HEK293 (cell line): ENCODE measurements at regions not wholly inside any gene's neighbourhood (a gene's known extent, or its start where the extent isn't known, plus 50 kb on each side); places are given as distances from the start of the nearest gene placed in this dataset.
A peak's percentile ranks its signal among the peaks of the same experiment; 100 is the strongest.

Experiments
- CTCF ChIA-PET: fragments of 350-600 bp; formaldehyde crosslinking; extraction: SDS; loops from one replicate; lab custom pipeline; 2021; ENCODE audit warnings: antibody characterized with exemption; lab: Yijun Ruan, JAX
- POLR2A ChIA-PET: fragments of 300-600 bp; formaldehyde crosslinking; extraction: SDS; loops from one replicate; lab custom pipeline; 2020; ENCODE audit warnings: antibody characterized with exemption, inconsistent platforms; lab: Yijun Ruan, JAX
- H3K27ac ChIP-seq: fragments of 200-500 bp; sonication (Bioruptor generic); 2 replicates; pipeline ENCODE4 v1.5.1; 2014; ENCODE audit warnings: low read depth, low read length, control low read depth, inconsistent platforms; ENCODE audit errors: extremely low read depth
- H3K36me3 ChIP-seq, 2 experiments: fragments of 200-500 bp in 1 of 2; sonication (Bioruptor generic) in 1 of 2; 1 replicate in 1 of 2; 2 replicates in 1 of 2; pipeline ENCODE4 v1.5.1; 2014 to 2017; ENCODE audit warnings: inconsistent platforms in 2 of 2, low read length in 2 of 2; ENCODE audit not compliant: control insufficient read depth in 2 of 2, insufficient read depth in 1 of 2
- H3K4me1 ChIP-seq: fragments of 200-500 bp; sonication (Bioruptor generic); 2 replicates; pipeline ENCODE4 v1.5.1; 2014; ENCODE audit warnings: mild to moderate bottlenecking, low read length, inconsistent platforms; ENCODE audit not compliant: control insufficient read depth, insufficient read depth
- H3K4me3 ChIP-seq: 2 replicates; pipeline ENCODE4 v1.5.1; 2011; ENCODE audit warnings: low read depth, mild to moderate bottlenecking, control low read depth, low read length, moderate library complexity
- H3K9me3 ChIP-seq: fragments of 200-500 bp; sonication (Bioruptor generic); 2 replicates; pipeline ENCODE4 v1.5.1; 2014; ENCODE audit warnings: low read depth, low read length, inconsistent platforms; ENCODE audit not compliant: control insufficient read depth, insufficient read depth
- CTCF ChIP-seq: fragments of 450-650 bp; formaldehyde crosslinking; IDR thresholded peaks from 2 replicates; pipeline ENCODE4 v1.5.1; 2016; ENCODE audit warnings: missing biosample characterization, missing genetic modification characterization
- KLF1 ChIP-seq: fragments of 450-650 bp; formaldehyde crosslinking; IDR thresholded peaks from 2 replicates; pipeline ENCODE4 v1.5.1; 2016; ENCODE audit warnings: missing biosample characterization, missing genetic modification characterization
- KLF8 ChIP-seq: fragments of 450-650 bp; formaldehyde crosslinking; IDR thresholded peaks from 2 replicates; pipeline ENCODE4 v1.5.1; 2016; ENCODE audit warnings: missing biosample characterization, missing genetic modification characterization
- WT1 ChIP-seq: fragments of 450-650 bp; formaldehyde crosslinking; IDR thresholded peaks from 2 replicates; pipeline ENCODE4 v1.5.1; 2016; ENCODE audit warnings: missing biosample characterization, missing genetic modification characterization
- ZFP69B ChIP-seq: fragments of 450-650 bp; formaldehyde crosslinking; IDR thresholded peaks from 2 replicates; pipeline ENCODE4 v1.5.1; 2016; ENCODE audit warnings: missing biosample characterization, missing genetic modification characterization
- ZNF138 ChIP-seq: fragments of 450-650 bp; formaldehyde crosslinking; IDR thresholded peaks from 2 replicates; pipeline ENCODE4 v1.5.1; 2016; ENCODE audit warnings: missing biosample characterization, missing genetic modification characterization, borderline replicate concordance
- ZNF221 ChIP-seq: fragments of 450-650 bp; formaldehyde crosslinking; IDR thresholded peaks from 2 replicates; pipeline ENCODE4 v1.5.1; 2017; ENCODE audit warnings: missing biosample characterization, missing genetic modification characterization, borderline replicate concordance
- ZNF311 ChIP-seq: fragments of 450-650 bp; formaldehyde crosslinking; IDR thresholded peaks from 2 replicates; pipeline ENCODE4 v1.5.1; 2017; ENCODE audit warnings: missing biosample characterization, missing genetic modification characterization, borderline replicate concordance
- ZNF324 ChIP-seq: fragments of 450-650 bp; formaldehyde crosslinking; IDR thresholded peaks from 2 replicates; pipeline ENCODE4 v1.5.1; 2016; ENCODE audit warnings: missing biosample characterization, missing genetic modification characterization
- ZNF362 ChIP-seq: fragments of 450-650 bp; formaldehyde crosslinking; IDR thresholded peaks from 2 replicates; pipeline ENCODE4 v1.5.1; 2016; ENCODE audit warnings: missing biosample characterization, missing genetic modification characterization
- ZNF391 ChIP-seq: fragments of 450-650 bp; formaldehyde crosslinking; IDR thresholded peaks from 2 replicates; pipeline ENCODE4 v1.5.1; 2016; ENCODE audit warnings: low read depth, missing biosample characterization, missing genetic modification characterization, borderline replicate concordance
- ZNF423 ChIP-seq: fragments of 450-650 bp; formaldehyde crosslinking; IDR thresholded peaks from 2 replicates; pipeline ENCODE4 v1.5.1; 2016; ENCODE audit warnings: missing biosample characterization, missing genetic modification characterization
- ZNF426 ChIP-seq: fragments of 450-650 bp; formaldehyde crosslinking; IDR thresholded peaks from 2 replicates; pipeline ENCODE4 v1.5.1; 2017; ENCODE audit warnings: missing biosample characterization, missing genetic modification characterization, mild to moderate bottlenecking, inconsistent platforms, moderate library complexity
- ZNF510 ChIP-seq: fragments of 450-650 bp; formaldehyde crosslinking; IDR thresholded peaks from 2 replicates; pipeline ENCODE4 v1.5.1; 2018; ENCODE audit warnings: mild to moderate bottlenecking, missing genetic modification characterization, missing biosample characterization; ENCODE audit not compliant: insufficient replicate concordance
- ZNF530 ChIP-seq: fragments of 450-650 bp; formaldehyde crosslinking; IDR thresholded peaks from 2 replicates; pipeline ENCODE4 v1.5.1; 2016; ENCODE audit warnings: low read depth, missing biosample characterization, missing genetic modification characterization
- ZSCAN16 ChIP-seq: fragments of 450-650 bp; formaldehyde crosslinking; IDR thresholded peaks from 2 replicates; pipeline ENCODE4 v1.5.1; 2016; ENCODE audit warnings: missing biosample characterization, missing genetic modification characterization
- TF ChIP-seq, protein P1 (sequence below): fragments of 450-650 bp; formaldehyde crosslinking; IDR thresholded peaks from 2 replicates; pipeline ENCODE4 v1.5.1; 2016; ENCODE audit warnings: missing biosample characterization, missing genetic modification characterization
- TF ChIP-seq, protein P2 (sequence below): fragments of 450-650 bp; formaldehyde crosslinking; conservative IDR thresholded peaks from 2 replicates; pipeline ENCODE4 v1.5.1; 2016; ENCODE audit warnings: low read depth, missing biosample characterization, missing genetic modification characterization
- TF ChIP-seq, protein P3 (sequence below): fragments of 450-650 bp; formaldehyde crosslinking; IDR thresholded peaks from 2 replicates; pipeline ENCODE4 v1.5.1; 2017; ENCODE audit warnings: missing biosample characterization, missing genetic modification characterization

DNA sequence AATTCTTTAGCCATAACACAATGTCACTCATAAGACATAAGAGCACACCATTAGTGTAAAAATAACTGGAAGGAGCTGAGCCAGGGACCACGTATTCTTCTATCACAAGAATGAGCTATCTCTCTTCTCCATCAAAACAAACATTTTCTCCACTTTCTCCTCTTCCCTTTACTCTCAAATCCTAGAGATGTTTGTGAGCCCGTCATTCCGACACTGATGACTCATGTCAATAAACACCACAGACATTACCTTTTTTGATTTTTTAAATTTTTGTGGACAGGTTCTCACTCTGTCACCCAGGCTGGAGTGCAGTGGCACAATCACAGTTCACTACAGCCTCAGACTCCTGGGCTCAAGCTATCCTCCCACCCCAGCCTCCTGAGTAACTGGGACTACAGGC, 86.6 kb downstream of the MEX3B start:
- TF ChIP-seq ZFP69B (tag by site-specific recombination) (no peak), WT1 (tag by site-specific recombination) (0 out of 2 replicates have a peak, but pooled peaks have one; percentile 8), KLF1 (no peak)
- H3K27ac ChIP-seq, result no peak overlapping the region
- CTCF ChIA-PET, result interaction anchor here (0.6 to 1.2 kb wide), 4 partner anchors 18 to 502 kb away, joined by 3 read pairs; no protein-coding TSS in a partner anchor
- POLR2A ChIA-PET, result interaction anchor here (1.3 kb wide), 1 partner anchor 87 kb away, joined by 3 read pairs; the partner anchor contains the start of gene MEX3B
- no peaks in the 10 kb centered on the region for H3K36me3 ChIP-seq
- peaks cover 27% of the 10 kb centered on the region for H3K4me1 ChIP-seq
- no peak overlapping the region for H3K4me3 ChIP-seq
- no peaks in the 10 kb centered on the region for H3K9me3 ChIP-seq

DNA sequence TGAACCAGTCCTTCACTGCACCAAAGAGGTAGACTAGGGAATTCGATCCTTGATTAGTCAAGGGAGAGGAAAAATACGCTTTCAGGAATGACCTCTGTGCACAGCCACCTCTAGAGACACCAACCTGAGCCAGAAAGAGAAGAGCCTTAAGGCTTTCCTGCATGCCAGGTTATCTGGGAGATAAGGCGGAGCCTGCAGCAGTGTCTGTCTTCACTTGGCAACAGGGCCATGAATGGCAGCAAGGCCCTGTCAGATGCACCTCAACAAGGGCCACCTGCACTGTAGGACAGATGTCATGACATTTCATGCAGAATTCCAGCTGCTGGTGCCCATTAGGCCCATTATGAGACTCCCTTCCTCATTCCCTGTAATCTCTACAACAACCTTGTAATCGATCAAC, 88.1 kb downstream of the MEX3B start:
- Histone ChIP-seq H3K36me3 (no peaks in the 10 kb centered on the region), H3K4me1 (peaks cover 21% of the 10 kb centered on the region), H3K9me3 (no peaks in the 10 kb centered on the region), H3K4me3 (no peak overlapping the region), H3K27ac (no peak overlapping the region)
- TF ChIP-seq ZNF530 (tag by site-specific recombination), result no peak
- TF ChIP-seq, protein P1, sequence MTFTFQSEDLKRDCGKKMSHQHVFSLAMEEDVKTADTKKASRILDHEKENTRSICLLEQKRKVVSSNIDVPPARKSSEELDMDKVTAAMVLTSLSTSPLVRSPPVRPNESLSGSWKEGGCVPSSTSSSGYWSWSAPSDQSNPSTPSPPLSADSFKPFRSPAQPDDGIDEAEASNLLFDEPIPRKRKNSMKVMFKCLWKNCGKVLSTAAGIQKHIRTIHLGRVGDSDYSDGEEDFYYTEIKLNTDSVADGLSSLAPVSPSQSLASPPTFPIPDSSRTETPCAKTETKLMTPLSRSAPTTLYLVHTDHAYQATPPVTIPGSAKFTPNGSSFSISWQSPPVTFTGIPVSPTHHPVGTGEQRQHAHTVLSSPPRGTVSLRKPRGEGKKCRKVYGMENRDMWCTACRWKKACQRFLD (tag by site-specific recombination), result no peak
- no peak for TF ChIP-seq ZNF138
- no peak for TF ChIP-seq ZNF391 (tag by site-specific recombination)
- TF ChIP-seq ZNF324 (tag by site-specific recombination), result no peak
- TF ChIP-seq KLF8, result no peak
- no peak for TF ChIP-seq ZNF362
- no peak for TF ChIP-seq ZSCAN16 (tag by site-specific recombination)
- no peak for TF ChIP-seq KLF1
- TF ChIP-seq ZNF311, result no peak
- TF ChIP-seq CTCF (tag by site-specific recombination), result no peak
- TF ChIP-seq ZNF423 (tag by site-specific recombination), result no peak
- TF ChIP-seq, protein P2, sequence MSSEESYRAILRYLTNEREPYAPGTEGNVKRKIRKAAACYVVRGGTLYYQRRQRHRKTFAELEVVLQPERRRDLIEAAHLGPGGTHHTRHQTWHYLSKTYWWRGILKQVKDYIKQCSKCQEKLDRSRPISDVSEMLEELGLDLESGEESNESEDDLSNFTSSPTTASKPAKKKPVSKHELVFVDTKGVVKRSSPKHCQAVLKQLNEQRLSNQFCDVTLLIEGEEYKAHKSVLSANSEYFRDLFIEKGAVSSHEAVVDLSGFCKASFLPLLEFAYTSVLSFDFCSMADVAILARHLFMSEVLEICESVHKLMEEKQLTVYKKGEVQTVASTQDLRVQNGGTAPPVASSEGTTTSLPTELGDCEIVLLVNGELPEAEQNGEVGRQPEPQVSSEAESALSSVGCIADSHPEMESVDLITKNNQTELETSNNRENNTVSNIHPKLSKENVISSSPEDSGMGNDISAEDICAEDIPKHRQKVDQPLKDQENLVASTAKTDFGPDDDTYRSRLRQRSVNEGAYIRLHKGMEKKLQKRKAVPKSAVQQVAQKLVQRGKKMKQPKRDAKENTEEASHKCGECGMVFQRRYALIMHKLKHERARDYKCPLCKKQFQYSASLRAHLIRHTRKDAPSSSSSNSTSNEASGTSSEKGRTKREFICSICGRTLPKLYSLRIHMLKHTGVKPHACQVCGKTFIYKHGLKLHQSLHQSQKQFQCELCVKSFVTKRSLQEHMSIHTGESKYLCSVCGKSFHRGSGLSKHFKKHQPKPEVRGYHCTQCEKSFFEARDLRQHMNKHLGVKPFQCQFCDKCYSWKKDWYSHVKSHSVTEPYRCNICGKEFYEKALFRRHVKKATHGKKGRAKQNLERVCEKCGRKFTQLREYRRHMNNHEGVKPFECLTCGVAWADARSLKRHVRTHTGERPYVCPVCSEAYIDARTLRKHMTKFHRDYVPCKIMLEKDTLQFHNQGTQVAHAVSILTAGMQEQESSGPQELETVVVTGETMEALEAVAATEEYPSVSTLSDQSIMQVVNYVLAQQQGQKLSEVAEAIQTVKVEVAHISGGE (tag by site-specific recombination), result no peak
- TF ChIP-seq ZNF510 (tag by site-specific recombination), result no peak
- TF ChIP-seq, protein P3, sequence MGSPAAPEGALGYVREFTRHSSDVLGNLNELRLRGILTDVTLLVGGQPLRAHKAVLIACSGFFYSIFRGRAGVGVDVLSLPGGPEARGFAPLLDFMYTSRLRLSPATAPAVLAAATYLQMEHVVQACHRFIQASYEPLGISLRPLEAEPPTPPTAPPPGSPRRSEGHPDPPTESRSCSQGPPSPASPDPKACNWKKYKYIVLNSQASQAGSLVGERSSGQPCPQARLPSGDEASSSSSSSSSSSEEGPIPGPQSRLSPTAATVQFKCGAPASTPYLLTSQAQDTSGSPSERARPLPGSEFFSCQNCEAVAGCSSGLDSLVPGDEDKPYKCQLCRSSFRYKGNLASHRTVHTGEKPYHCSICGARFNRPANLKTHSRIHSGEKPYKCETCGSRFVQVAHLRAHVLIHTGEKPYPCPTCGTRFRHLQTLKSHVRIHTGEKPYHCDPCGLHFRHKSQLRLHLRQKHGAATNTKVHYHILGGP (tag by site-specific recombination), result no peak
- TF ChIP-seq ZNF426 (tag by site-specific recombination), result no peak
- TF ChIP-seq ZNF221 (tag by site-specific recombination), result no peak
- CTCF ChIA-PET, result interaction anchor here (0.5 kb wide), 1 partner anchor 12 kb away, joined by 3 read pairs; no protein-coding TSS in a partner anchor
- POLR2A ChIA-PET, result interaction anchor here (0.5 kb wide), 1 partner anchor 80 kb away, joined by 6 read pairs; no protein-coding TSS in a partner anchor
